EH (cell line): ENCODE measurements at regions not wholly inside any gene's neighbourhood (a gene's known extent, or its start where the extent isn't known, plus 50 kb on each side); places are given as distances from the start of the nearest gene placed in this dataset.
"Not testable (repeated sequence)": the region's sequence is repeated elsewhere in the genome, so short reads cannot be mapped to it uniquely, and the experiment has no call there.

ENCODE experiments used
- DNase-seq: peaks from one replicate; pipeline ENCODE4 v3.0.0-alpha.2; 2015; ENCODE audit warnings: low read depth

DNA sequence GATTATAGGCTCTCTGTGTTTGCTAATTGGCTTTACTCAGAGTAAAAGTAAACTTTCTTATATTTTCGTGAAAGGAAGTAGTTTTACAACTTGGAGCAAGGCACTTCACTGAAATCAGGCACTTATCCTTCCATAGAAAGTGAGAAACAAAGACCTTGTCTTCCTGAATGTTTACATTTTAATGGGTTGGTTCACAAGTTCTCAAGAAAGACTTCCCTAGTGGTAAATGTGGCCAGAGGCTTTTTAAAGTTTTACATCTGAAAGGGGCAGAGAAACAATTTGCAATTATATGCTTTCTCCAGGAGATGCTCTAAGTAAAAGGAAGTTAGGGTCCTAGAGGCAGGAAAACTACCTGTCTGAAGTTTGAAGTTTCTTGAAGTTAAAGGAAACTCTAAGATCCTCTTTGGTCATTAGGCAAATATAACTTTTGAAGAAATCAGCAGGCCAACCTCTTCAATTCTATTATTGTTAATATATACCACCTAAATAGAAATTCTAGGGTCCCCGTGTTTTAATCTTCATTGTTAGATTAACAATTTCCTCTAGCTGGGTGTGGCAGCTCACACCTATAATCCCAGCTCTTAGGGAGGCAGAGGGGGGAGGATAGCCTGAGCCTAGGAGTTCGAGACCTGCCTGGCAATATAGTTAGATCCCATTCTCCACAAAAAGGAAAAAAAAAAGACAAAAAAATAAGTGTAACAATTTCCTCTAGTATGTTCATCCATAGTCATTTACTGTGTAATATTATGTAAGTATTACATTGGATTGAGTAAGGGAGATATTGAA is 644.9 kb upstream of the FOXG1 start:
- DNase-seq: no peak

- DNase-seq: no peak
Measured at GRCh38 chr14:28130610-28131284, 635.8 kb upstream of the FOXG1 start.

DNA sequence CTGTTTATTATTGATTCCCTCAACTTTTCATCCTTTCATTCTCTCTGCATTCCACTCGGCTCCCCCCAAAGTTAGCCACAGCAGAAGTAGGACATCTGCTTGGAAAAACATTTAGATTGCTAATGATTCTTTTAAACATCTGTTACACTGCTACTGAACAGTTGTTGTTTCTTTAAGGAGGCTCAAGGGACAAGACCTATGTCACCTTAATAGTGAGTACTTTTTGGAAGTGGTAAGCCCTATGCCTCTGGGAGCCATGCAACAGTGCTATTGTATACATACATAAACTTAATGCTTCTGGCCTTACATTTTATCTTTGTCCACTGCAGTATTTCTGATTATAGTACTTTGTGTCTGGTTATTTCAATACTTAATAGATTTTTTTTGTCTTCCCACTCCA is 628.2 kb upstream of the FOXG1 start:
- no peak for DNase-seq

- no peak for DNase-seq
Measured at GRCh38 chr14:28141662-28142061, 624.9 kb upstream of the FOXG1 start.

GRCh38 chr14:28142400-28143015 is 624.1 kb upstream of the FOXG1 start:
- DNase-seq: no peak

DNA sequence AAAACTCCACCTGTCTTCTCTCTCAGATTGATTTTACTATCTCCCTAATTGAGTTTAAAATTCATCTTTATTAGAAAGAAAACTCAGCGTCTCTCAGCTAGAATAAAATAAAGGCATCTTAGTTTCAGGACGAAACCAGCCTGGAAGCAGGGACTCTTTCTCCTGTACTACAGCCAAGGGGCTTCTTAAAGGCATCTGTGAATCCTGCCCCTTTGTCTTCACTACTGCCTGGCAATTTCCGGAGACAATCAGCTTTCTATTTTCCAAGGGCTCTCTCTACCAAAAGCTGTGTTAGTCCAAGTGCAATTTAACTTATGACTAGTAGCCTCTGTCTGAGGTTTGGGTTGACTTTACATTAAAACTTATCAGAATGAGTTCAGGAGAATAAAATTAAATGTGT is 623.3 kb upstream of the FOXG1 start:
- no peak for DNase-seq

GRCh38 chr14:28151926-28152325 is 614.7 kb upstream of the FOXG1 start:
- no peak for DNase-seq

DNA sequence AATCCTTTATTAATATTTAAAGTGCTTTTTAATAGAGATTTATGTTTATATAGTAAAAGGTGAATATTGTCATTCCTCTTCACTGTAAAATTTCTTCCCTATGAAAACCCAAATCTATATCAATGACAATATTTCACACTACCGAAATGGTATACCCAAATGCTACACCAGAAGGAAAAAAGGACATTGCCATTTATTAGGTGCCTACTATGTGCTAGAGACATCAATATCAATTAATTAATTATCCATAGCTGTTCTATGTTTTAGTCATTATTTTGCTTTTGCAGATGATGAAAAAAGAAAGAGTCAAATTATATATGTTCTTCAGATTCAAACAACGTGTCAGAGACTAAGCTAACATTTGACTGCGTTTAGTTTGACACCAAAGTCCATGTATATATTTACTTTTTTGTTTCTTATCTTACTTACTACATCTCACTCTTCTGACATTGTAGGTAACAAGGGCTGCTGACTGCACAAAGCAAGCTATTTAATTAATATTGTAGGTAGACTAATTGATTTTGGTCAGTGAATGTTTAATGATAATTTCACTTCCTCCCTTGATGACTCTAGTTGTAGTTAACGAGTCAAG is 614.0 kb upstream of the FOXG1 start:
- no peak for DNase-seq

DNA sequence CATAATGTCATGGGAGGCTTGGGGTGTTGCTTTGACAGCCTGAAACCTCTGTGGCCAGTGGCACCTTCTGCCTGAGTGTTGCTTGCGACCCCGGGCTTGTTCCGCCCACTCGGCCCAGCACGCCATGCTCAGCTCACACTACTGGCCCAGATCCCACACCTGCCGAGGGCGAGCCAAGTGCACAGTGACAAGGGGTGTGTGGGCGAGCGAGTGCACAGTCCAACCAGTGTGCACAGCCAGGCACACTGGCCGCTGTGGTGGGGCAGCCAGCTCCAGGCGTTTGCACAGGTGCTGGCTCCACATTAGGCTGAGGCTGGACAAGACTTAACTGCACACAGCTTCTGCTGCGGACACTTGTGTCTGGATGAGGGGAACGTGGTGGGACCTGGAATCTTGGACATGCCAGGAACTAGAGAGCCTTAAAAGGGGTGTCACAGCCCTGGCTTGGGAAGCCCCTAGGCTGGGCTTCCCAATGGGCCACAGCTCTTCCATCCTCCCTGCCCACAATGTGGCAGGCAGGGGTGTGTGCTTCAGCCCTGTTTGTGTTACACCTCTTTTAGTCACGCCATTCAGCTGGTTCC is 609.2 kb upstream of the FOXG1 start:
- DNase-seq: no peak

- DNase-seq: no peak
Measured at GRCh38 chr14:28157887-28158791, 608.4 kb upstream of the FOXG1 start.

DNA sequence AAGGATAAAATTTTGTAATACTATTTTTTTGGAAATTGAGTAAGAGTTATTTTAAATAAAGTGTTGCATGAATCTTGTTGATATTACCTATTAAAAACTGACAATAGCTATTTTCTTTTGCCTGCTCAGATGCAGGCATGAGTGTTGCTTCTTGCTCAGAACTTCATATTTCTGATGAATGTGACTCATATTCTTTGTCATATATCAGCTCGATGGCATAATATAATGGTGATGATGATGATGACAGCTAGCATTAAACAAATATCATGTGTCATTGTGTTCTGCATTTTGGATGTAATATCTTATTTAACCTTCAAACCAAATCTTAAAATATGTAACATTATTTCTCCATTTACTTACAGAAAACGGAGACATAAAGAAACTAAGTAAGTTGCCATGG is 605.5 kb upstream of the FOXG1 start:
- DNase-seq: no peak

- no peak for DNase-seq
Measured at GRCh38 chr14:28163233-28163632, 603.4 kb upstream of the FOXG1 start.

- DNase-seq: no peak
Measured at GRCh38 chr14:28163897-28164296, 602.7 kb upstream of the FOXG1 start.

- not testable (repeated sequence) for DNase-seq
Measured at GRCh38 chr14:28187902-28188830, 578.4 kb upstream of the FOXG1 start.

GRCh38 chr14:28196878-28197277 is 569.7 kb upstream of the FOXG1 start:
- no peak for DNase-seq

DNA sequence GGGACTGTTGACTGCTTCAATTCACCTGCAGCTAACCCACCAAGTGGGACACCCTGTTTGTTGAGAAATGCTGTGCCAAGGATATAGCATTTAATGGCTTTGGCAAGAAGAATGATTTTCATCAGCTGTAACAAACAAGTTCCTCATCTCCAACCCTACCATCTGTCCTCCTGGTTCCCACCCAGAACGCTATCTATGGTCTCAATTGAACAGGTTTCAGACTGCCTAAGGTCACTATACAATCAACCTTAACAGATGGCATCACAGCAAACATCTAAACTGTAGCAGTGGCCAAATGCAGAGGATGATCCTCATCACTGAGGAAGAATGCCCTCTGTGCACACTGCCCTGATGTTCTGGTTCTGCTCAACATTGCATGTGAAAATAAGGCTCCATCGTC is 546.2 kb upstream of the FOXG1 start:
- no peak for DNase-seq

GRCh38 chr14:28240909-28241308 is 525.7 kb upstream of the FOXG1 start:
- DNase-seq: no peak

- DNase-seq: no peak
Measured at GRCh38 chr14:28242895-28243294, 523.7 kb upstream of the FOXG1 start.

DNA sequence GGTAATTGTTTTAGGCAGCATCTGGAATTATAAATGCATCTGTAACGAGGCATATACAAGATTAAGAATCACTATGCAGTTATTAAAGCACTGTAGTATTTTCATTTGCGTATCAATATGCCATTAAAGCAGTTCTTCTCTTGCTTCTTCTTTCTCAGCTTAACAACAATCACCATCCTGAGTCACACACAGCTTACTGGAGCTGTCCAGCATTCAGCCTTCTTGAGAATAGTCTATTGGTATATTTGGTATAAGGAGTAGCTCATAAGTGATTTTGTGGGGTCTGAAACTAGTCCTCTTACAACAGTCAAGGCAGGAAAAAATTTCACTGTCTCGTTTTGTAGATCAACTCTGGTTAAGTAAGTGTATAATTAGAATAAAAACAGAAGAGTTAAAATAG is 523.0 kb upstream of the FOXG1 start:
- no peak for DNase-seq

DNA sequence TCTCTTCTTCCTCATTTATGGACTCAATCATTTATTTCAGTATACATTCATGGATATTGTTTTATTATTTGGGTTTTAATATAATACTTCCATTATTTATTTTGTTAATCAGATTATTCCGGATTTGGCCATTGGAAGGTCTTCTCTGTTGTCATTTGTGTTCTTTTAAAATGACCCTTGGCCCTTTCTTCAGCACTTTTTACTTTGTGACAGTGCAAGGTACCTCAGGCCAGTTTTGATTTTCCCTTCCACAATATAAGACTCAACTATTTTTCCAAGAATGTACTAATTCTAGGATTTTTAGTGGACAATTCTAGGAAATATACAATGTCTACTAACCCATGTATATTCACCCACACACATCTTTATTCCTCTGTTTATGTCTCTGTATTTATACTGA is 521.4 kb upstream of the FOXG1 start:
- DNase-seq: no peak
